NCI-H345 treated with DMSO at 0.1 percent for 48 hours (cell line): ENCODE measurements at regions not wholly inside any gene's neighbourhood (a gene's known extent, or its start where the extent isn't known, plus 50 kb on each side); places are given as distances from the start of the nearest gene placed in this dataset.

Source experiments
- DNase-seq: peaks from one replicate; lab custom pipeline; 2025; ENCODE audit not compliant: unreplicated experiment; lab: John Stamatoyannopoulos, UW

DNA sequence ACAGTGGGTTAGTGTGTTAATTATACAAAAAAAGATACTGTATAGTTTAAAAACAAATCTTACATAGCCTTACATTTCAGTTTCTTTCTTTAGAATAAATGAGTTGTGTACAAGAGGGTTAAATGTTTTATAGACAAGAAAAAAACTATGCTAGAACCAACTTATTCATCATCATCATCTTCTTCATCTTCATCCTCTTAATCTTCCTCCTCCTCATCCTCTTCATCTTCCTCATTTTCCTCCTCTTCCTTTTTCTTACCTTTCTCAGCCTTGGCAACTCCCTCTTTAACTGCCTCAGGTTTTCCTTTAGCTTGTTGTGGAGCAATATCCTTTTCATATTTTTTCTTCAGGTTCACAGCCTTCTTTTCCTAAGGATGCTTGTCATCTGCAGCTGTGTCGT, 53.7 kb downstream of the RPS12 start:
- no peak for DNase-seq

DNA sequence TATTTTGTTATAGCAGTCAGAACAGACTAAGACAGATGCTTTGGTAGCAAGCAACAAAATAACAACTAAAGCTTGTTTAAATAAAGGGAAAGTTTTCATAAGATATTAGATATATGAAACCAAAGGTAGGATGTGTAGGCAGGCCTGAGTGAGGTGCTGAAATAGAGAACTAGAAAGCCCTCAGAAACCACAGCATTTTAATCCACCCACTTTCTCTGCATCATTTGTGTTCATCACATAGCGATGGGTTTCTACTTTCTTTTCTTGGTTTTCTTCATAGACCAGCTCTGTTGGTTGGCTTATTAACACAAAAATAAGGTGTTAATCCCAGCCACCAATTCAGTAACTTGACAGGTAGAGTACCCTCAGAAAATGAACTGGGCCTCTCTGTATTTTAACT, 58.6 kb downstream of the RPS12 start:
- DNase-seq: no peak

DNA sequence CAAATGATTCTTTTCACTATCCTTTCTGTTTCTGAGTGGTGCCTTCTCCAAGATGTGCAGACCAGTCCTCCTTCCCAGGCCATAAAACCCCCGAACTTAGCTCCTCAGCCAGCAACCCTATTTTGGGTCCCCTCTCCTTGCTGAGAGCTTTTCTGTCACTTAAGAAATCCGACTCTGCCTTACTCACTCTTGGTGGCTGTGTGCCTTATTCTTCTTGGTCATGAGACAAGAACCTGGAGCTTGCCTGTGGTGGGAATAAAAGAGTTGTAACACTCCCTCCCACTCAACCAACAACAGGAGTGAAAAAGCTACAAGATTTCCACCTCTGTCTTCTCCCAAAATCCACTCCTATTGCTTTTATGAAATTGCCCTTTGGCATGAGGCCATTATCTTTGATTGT, 62.6 kb downstream of the RPS12 start:
- no peak for DNase-seq

DNA sequence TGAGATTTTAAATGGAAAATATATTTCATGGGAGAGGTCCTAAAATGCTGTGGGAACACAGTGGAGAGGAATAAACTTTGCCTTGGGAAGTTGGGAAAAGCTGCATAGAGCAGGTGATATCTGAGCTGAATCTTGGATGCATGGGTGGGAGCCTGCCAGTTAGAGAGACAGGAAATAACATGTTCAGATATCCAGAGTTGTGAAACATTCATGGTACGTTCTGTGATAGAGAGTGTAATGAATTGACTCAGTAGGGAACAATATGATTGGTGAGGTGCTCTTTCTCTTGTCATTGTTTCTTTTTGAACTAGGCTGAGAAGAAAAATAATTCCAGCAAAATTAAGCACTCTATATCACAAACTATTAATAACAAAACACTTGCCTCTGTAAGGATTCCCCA, 72.8 kb downstream of the RPS12 start:
- no peak for DNase-seq

DNA sequence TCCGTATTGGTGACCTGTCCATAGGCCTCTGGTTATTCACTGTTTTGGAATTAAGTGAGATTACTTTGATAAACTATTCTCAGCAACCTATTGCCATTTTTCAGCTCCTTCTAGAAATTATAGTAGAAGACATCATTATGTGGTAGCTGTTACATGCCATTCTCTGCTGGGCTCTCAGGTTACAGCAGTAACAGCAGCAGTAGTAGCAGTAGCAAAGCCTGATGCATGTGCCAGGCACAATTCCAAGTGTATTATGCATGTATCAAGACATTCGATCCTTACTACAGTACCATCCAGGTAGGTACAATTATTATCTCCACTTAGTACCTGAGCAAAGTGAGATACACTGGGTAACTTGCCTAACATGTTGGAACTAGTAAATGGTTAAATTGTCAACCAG, 74.3 kb downstream of the RPS12 start:
- DNase-seq: no peak

DNA sequence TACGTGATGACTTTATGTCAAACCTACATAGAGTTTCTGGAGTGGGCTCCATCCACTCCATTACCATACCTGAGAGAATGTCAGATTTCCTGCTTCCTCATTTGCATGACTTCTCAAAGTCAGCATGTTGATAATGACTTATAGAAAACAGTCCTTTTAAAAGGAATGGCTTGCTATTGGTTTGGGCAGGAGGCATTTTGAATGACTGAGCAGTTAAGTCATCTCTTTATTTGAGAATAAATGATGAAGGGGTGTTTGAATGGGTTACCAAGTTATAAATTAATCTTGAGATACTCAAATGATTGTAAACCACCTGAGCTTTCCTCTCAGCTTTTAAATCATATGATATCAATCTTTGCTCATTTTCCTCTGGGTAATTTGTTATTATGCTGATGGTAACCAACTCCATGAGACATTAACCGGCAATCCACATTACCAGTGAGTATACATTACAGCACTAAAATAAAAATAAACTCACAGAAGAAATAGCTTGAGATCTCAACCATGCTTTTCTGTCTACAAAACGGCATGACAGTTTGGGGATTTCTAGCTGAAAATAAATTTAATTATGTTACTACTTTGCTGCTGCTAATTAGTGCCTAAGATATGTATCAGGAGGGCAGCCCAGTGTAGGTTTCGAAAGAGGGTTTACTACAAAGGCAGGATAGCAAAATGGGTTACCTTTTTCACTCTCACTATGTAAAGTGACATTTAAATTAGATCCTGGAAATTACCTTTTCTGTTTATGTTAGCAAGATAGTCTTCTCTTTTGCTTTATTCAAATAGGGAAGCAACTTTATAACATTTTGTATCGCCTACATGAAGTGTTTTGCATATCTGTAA, 78.8 kb downstream of the RPS12 start:
- DNase-seq: no peak

GRCh38 chr6:132893772-132894490, 79.6 kb downstream of the RPS12 start:
- no peak for DNase-seq

DNA sequence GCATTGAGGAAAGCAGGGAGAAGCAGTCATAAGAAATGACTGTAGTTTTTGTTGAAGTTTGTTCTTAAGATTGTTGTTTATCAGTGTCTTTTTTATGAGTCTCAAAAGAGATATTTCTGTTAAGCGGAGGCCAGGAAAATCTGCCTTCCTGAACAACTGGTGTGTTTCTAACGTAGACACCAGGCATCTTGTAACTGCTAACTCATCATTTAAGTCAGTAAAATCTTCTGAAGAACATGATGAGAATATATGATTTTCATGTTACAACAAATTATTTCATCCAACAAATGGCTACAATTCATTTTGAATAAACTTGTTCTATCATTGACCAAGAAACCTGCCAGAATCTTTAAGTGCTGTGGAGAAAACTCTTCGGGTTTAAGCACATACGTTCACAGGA, 84.0 kb downstream of the RPS12 start:
- DNase-seq: no peak

DNA sequence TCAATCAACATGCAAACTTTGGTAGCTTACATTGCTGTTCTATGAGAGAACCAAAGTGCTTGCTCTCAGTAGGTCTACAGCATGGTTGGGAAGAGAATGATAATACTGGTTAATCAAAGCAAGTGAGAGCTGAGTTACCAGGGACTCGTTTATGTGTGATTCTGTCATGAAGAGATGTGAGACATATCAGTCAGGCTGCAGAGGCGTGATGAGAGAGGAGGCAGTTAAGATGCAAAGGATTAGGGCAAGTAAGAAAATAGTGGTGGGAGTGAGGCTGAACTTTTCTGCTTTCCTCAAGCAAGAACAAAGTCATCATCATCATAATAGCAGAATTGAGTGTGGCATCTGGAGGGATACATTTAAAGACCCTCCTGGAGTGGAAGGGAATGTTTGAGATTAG, 86.5 kb downstream of the RPS12 start:
- DNase-seq: no peak

GRCh38 chr6:132902901-132903300, 88.5 kb downstream of the RPS12 start:
- DNase-seq: no peak

DNA sequence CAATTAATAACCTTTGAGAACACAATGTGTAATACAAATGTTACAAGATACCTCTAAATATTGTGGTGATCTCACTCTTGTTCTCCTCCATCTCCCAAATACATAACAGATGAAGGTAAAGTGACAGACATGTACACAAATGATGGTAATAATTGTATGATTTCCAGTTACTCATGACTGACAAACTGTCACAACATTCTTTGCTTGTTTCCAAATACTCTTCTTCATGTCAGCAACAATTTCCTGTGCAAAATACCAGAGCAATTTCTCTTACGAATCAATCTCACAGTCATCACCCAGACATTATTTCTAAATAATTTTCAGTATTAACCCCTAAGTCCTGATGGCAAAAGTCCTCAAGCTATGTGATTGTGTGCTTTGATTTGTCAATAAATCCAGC, 92.9 kb downstream of the RPS12 start:
- no peak for DNase-seq

GRCh38 chr6:132907914-132908313, 93.5 kb downstream of the RPS12 start:
- DNase-seq: no peak

DNA sequence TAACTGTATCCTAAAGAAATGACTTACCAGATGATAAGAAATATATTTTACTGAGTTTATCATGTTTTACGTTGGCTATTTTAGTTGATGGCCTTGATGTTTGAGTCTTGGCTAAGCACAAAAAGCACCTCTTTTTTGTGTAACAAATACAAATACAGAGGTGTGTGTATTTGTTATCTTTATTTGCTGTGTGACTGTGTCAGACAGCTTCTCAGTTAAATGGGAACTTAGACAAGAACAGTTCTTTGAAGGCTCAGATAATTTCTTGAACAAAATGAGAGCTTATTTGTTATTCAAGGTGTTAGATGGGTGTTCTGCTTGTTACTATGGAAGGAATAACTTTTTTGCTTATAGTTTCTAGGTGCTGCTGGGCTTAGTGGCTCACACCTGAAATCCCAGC, 95.4 kb downstream of the RPS12 start:
- no peak for DNase-seq

DNA sequence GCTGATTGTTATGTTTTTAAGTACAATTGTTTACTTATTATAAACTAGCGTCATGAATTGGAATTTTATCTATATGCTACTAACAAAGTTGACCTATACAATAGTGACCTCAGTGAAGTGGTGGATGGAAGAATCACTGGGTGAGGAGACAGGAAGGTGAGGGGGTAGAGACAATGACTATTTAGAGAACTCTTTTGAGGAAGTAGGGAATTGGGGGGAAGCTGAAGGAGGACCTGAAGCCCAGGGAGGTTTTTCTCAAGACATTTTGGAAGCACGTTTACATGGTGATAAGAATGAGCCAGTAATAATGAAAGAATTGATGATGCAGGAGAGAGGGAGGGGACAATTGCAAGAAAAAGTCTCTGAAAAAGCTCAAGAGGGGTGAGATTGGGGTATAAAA, 96.4 kb downstream of the RPS12 start:
- DNase-seq: no peak

GRCh38 chr6:132919045-132919860, 104.9 kb downstream of the RPS12 start:
- no peak for DNase-seq

GRCh38 chr6:132927713-132928112, 113.3 kb downstream of the RPS12 start:
- DNase-seq: no peak

GRCh38 chr6:132929141-132929540, 114.8 kb downstream of the RPS12 start:
- no peak for DNase-seq

- no peak for DNase-seq
These were observed 116.9 kb downstream of the RPS12 start for GRCh38 chr6:132931313-132931712.

GRCh38 chr6:132931936-132932514, 117.7 kb downstream of the RPS12 start:
- DNase-seq: no peak

DNA sequence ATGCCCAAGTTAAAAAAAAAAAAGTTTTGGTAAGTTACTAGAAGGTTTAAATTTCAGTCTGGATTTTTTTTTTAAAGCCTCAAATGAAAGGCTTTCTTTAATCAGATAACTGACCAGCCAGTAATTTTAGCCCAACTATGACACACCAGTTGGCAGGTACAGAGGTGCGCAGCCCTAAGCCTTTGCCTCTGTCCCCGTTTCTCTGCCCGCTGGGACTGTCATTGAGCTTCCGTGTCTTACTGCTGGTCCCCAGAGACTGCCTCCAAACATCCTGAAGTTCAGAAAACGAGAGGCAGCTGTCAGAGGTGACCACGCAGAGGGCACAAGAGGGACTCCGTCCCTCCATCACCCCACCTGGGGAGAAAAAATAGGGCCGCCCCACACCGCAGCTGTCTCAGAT, 118.2 kb downstream of the RPS12 start:
- DNase-seq: no peak

GRCh38 chr6:132933090-132933489, 118.7 kb downstream of the RPS12 start:
- no peak for DNase-seq
